GDM1 (cell line): ENCODE measurements at regions not wholly inside any gene's neighbourhood (a gene's known extent, or its start where the extent isn't known, plus 50 kb on each side); places are given as distances from the start of the nearest gene placed in this dataset.

Experiments used
- DNase-seq: peaks from one replicate; lab custom pipeline; 2025; lab: John Stamatoyannopoulos, UW

DNA sequence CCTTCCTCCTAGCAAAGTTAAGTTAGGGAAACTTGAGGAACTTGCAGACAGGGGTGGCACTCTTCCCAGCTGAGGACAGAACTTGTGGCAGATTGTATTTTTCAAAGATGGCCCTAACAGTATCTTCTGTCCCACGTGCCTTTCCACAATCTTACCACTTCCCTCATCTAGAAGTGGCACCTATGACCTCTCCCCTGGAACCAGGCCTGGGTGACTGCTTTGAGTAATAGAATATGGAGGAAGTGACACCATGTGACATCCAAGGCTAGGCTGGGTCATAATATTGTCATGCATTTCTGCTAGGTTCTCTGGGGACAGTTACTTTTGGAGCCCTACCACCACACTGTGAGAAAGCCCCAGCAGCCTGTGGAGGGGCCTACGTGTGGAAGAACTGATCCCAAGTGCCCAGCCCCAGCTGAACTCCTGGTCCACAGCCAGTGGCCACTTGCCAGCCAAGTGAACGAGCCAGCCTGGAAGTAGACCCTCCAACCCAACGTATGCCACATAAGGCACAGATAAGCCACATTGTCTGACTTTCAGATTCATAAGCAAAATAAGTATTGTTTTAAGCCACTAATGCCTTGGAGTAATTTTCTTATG, 193.7 kb downstream of the PTPN20 start:
- DNase-seq, result no peak

DNA sequence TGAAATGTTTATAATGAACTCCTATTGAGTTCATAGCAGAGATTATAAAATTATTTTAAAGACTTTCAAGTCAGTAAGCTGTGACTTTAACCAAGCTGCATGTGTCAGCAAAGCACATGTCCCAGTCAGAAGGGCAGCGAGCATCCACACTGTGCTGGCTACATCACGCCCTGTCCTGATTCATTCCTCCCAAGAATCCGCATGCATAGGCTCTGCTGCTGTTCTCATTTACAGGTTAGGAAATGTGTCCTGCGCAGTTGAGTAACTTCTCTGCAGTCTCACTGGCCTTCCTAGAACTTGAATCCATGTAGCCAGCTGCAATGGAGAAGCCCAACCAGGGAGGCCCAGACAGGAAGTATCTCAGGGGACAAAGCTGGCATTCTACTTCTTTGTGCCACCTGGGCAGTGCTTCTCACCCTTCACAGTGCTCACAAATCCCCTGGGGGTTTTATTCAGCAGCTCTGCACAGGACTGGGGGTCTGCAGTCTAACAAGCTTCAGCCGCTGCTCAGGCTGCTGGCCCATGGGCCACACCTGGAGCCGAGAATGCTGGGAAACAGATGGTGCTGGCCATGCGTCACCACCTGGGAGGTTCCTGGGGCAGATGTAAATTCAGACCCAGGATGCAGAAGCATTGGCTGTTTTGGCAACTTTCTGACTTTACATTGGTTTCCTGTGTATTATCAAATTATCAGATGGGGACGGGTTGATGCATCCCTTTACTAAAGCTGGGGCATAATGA, 192.8 kb upstream of the GDF10 start:
- DNase-seq, result no peak

DNA sequence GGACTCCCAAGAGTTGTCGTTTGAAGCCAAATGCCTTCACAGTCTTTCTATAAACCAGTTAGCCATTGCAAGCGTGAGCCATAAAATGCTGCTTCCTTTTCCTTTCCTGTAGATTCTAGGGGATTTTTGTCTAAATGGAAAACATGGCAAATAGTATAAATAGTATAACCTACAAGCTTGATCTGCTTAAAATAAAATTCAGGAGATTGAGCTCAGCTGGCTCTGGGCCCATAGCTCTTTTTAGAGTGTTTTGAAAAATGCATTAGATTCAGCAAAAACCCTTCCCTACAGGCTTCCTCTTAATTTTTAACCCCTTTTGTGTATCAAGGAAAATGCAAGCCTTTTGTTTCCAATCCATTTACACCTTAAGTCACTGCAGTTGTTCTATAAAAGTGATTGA, 190.1 kb upstream of the GDF10 start:
- DNase-seq, result no peak

DNA sequence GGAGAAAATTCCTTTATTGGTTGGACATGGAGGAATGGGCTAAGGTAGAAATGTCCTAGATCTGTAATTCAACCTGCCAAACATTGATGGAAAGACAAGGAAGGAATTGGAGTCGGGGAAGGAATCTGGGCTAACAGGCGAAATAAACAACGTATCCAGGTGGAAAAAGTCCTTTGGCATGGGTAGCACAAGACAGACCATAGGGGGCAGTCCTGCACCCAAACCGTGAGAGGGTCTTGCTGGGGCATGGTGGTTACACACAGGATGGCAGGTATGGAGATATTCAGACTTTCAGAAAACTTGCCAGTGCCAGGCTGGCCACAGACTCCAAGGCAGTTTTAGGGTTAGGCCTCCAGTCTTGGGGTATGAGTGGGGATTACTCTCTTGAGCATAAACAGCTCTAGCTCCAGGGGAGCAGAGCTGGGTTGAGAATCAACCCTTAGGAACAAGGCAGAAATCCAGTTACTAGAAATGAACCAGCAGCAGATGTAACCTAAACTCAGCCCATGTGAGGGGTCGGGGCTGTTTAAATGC, 188.6 kb upstream of the GDF10 start:
- no peak for DNase-seq

DNA sequence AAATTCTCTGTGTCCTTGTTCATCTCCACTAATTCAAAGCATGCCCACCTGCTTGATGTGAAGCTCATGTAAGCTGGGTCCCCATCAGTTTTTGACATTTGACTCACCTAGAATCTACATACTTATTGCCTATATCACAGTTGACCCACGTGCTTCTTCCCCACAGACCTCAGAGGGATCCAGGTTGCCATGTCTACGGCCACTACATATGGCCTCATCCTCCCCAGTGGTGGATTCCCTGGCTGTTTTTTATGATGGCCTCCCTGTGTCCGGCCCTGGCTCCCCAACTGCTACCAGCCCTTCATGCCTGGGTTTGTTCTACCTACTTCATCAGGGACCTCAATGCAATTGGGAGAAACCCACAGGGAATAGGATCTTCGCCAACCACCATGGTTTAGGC, 187.4 kb upstream of the GDF10 start:
- no peak for DNase-seq

DNA sequence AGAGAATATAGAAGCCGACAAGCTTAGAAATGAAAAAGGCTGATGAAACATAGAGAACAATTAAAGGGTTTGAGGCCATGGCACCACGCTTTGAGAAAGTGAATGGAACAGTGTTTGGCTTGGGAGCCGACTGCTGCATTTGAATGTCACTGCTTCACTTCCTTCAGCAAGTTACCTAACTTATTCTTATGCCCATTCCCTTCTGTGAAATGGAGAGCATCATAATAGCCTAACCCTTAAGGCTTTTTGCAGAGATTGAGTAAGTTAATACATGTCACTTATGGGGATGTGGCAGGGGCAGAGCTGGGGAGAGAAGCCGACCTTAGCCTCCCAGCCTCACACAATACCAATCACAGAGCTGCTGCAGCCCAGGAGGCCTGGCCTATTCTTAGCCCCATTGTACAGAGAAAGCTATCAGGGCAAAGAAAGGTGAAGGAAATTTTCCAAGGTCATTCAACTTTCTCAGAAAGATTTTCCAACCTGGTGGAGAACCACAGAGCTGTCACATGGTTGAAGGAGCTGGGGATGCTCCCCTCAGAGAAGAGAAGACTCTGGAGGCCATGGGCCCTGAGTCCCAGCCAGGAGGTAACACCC, 186.0 kb upstream of the GDF10 start:
- DNase-seq, result no peak

DNA sequence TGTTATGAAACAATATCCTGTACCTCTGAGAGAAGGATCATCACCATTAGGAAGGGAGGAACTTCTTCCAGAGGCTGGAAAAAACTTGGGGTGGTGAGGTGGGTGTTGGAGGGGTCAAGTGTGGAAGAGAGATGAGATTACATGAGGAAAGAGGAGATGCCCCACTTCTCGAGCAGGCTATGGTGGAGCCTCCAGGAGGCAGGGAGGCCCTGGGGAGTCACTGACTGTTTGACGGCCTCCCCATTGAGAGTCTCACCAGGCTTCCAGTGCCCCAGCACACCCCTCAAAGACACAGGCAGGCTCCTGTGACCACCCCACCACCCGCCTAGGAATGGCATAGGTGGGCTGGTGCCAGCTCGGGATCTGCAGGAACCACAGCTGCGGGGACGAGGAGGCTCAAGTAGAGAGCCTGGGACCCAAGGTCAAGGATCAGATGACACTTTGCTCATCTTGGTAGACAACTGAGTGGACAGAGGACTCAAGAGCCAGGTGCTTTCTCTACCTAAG, 185.3 kb upstream of the GDF10 start:
- no peak for DNase-seq

DNA sequence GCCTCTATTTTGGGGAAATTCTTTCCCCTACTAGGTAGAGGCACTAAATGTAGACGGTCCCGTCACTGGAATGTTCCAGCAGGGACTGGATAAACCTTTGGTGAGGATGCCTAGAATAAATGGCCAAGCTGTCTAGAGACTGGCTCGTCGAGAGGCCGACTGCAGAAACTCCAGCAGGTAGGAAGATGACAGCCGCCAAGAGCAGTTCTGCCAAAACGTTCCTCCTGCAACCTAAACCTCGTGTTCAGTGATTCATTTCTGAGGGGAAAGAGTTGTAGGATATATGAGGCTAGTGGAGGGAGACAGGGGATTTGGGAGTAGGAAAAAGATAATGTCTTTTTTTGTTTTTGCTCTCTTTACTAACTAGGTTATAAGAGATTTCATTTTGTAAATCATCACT, 184.7 kb upstream of the GDF10 start:
- no peak for DNase-seq

DNA sequence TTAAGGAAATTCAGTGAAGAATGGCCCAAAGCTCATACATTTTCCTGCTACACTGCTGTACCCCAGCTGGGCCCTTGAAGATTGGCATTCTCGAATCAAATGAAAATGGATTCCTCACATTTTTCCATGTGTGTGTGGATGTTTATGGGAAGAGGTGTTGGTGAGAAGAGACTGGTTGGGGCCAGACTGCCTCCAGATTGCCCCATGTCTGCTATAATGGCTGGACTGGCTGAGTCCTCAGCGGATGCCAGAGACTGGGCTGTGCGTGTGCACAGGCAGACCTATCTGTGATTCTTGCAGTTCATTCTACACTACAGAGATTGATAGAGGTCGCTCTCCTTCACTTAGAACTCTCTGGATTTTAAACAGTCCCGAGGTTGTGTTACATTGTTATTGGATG, 183.6 kb upstream of the GDF10 start:
- no peak for DNase-seq

DNA sequence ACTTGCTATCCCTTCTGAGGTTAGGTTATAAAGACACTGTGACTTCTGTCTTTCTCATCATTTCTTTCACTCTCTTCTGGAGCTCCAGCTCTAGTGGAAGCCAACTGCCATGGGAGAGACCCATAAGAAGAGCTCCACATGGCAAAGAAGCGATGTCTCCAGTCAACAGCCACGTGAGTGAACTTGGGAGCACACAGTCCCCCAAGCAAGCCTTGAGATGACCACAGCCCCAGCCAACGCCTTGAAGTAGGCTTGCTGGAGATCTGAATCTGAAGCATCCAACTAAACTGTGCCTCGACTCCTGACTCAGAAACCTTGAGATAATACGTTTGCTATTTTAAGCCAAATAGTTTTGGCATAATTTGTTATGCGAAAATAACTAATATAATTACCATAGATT, 181.7 kb upstream of the GDF10 start:
- no peak for DNase-seq

DNA sequence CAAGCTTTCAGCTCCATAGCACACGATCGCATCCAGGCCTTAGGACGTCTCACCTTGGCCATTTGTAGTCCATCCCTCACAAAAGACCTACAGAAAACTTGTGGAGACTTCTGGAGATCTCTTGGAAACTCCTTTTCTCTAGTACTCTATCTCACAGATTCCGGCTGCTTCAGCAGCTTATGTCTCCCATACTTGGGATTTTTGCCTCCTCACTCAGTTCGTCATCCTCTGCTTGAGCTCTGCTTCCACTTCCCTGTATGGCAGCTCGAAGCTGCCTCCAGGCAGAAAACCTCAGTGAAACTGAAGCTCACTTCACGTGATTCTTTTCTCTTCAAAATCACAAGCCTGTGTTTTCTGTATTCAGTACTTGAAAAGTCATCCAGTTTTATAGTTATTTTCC, 178.7 kb upstream of the GDF10 start:
- DNase-seq, result no peak

DNA sequence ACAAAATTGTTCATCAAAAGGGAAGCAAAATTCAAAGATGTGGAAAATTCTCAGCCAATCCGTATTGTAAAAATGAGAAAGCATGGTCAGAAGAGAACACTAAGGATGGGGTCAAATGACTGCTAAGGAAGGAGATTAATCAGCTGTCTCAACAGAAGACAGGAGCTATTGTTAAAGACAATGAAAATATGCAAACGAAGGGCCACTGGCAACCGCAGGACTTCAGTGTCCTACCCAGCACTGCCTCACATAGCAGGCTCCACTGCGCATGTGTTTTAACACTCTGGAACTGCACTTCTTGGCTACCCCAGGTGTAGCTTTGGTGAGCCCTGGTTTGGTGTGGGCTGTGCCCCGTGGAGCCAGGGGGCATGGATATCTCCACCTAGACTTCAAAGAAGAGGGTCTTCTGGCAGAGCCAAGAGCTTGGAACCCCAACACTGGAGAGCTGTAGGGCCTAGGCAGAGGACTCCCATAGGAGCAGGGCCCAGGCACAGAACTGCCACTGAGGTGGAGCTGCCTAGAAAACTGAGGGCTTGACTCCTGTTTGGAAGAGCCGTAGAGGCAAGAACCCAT, 176.2 kb upstream of the GDF10 start:
- no peak for DNase-seq

DNA sequence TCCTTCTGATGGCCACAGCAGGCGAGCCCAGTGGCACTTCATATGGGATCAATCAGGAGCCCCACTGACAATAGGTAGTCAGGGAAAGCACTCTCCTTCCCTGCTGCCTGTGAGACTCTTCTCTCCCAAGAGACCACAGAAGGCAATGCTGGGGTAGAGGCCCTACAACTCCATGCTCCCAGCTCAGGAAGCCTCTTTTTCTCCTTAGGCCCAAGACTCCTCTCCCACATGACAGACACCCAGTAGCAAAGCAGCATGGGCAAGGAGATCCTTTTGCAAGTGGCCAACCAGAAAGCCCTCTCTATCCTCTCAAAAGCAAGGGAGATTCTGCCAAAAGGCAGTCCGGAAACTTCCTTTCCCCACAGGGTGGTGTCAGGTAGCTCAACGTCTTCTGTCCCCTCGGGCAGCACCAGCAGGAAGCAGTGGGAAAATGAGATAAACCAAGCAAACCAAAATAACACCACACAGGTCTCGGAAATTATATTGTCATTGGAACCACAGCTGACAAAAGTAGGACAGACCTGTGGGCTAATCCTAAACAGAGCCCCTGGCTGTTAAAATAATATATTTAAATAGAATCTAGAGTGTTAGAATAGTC, 172.7 kb upstream of the GDF10 start:
- DNase-seq, result no peak

DNA sequence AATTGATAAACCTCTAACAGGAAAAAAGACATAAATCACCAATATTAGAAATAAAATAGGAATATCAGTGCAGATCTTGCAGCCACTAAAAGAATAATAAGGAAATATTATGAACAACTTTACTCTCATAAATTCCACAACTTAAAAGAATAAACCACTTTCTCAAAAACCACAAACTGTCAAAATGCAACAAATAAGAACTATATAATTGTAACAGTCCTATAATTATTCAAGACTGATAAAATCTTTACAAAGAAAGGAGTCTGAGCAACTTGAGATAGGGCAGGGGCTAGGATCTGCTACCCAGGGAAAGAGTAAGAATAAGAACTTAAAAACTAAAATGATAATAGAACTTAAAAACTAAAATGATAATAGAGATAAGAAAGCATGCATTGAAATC, 169.5 kb upstream of the GDF10 start:
- no peak for DNase-seq

DNA sequence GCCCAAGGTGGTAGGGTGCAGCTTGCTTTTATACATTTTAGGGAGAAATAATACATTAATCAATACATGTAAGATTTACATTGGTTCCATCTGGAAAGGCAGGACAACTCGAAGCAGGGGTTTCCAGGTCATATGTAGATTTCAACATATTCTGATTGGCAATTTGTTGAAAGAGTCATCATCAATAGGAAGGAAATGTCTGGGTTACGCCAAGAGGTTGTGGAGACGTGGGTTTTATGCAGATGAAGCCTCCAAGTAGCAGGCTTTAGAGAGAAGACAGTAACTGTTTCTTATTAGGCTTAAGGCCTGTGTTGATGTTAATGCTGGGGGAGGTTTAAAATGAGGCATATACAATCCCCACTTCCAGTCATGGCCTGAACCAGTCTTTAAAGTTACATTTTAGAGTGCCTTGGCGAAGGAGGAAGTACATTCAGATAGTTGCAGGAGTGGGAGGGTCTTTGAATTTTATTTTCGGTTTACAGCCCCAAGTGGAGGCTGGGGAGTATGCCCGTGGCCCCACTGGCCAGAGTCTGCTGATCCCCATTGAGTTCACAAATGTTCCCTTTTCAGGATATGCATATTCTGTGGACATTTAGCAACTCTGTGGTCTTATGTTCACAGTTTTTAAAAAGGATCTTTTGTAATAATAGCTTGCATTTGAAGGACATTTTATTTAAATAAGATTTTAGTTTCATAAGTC, 166.0 kb upstream of the GDF10 start:
- DNase-seq, result no peak

DNA sequence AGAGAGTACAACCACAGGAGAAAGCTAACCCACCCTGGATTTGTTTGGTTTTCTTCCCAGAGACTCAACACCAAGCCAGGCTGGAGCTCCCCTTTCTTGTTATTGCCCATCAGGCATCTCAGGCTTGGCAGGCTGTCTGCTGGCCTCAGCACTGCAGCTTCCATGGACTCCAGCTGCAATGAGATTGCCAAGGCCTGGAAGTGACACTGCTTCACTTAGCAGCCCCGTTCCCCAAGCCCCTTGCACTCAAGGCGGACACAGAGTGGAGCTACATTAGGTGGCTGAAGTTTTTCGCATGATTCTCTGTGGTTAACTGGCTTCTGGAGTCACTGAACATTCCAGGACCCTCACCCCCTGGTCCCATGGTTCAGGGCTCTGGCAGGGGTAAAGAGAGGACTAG, 163.1 kb upstream of the GDF10 start:
- no peak for DNase-seq

DNA sequence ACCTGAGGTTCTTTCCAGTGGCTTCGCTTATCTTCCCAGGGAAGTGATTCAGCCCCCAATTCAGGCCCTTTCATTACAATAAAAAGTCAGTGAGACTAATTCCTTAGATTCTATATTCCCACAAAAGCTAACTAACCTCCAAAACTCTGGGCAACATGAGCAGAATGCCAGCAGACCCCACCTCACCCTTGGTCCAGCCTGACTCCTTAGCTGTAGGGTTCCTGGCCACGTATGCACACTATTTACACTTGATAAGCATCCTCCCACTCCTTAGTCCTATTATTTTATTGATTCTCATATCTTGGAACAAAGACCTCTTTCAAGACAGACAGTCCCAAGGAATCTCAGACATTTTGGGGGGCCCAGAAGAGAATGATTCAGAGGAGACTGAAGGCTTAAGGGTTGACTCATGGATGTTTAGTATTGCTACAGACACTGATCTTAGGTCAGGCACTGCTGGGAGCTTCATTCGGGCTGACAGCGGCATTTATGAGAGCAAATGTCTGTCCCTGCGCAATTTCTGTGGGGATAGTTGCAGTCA, 162.6 kb upstream of the GDF10 start:
- DNase-seq, result no peak

DNA sequence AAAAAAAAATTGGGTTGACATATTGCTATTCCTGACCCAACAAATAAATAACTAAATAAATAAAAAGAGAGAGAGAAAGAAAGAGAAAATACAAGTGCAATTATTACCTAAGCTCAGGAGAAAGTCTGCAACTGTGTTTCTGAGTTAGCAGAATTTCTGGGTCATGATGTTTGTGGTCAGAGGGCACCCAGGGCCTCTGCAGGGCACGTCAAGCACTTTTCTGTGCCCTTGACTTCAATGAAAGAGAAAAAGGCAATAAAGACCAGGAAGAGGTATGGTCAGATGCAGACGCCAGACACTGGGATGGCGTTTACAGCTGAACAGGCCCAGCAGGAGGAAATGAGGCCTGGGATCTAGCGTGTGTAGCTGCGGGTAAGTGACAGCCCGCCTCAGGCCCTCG, 160.9 kb upstream of the GDF10 start:
- DNase-seq, result no peak

DNA sequence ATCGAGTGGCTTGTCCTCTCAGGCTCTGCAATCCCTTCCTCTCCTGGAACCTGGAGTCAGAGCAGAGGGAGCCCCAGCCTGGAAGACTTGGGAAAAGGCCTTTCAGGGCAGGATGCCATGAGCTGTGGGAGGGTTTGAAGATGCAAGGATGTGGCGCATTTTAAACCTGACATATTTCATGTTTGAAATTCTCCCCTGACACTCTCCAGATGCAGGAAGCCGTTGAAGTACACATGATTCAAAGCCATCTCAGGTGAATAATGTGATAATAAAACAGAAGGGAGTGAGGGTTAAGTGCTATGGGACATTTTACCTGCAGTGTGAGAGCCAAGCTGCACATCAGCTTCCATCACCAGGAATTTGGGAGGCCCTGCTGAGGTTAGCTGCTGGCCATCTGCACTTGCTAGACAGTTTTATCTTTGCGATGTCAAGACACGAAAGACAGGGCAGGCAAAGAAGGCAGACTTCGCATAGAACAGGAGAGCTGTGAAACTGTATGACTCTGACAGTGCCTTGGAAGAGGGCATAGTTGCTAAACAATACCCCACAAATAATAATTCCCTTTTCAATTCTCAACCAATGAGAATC, 159.1 kb upstream of the GDF10 start:
- DNase-seq, result no peak

DNA sequence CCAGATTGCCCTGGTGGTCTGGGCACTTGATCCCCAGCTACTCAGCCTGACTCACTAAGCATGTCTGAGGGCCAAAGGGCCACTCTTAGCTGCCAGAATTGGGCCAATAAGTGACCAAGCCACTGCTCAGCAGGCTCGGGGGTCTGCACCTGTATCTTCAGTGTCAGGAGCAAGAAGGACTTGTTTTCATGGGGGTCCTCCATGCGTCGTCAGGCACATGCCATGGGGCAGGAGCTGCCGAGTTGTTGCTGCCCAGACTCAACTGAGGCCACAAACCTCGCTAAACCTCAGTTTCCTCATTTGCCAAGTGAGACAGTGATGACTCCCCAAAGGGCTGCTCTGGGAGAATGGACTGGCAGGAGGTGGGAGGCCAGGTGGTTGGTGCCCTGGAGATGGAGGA, 158.6 kb upstream of the GDF10 start:
- no peak for DNase-seq

DNA sequence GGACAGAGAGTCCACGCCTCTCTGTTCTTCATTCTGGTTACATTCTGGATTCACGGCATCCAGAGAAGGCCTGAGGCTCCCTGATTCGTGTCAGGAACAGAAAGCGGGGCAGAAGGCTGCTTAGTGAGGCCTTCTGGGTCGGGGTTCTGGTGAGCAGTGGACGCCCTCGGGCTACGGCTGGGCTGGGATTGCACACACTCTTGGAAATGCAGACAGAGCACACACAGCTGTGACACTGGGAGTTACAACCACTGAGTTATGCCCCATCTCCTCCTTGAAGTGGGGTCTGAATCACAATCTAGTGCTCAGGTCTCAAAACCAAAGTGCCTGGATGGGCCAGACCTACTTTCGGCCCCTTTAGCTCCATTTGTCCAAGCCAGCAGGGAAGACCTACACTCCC, 156.9 kb upstream of the GDF10 start:
- no peak for DNase-seq
